Activated naive CD8-positive, alpha-beta T cell (primary cell): ENCODE measurements at regions not wholly inside any gene's neighbourhood (a gene's known extent, or its start where the extent isn't known, plus 50 kb on each side); places are given as distances from the start of the nearest gene placed in this dataset.
"Not testable (repeated sequence)": the region's sequence is repeated elsewhere in the genome, so short reads cannot be mapped to it uniquely, and the experiment has no call there.

Experiments
- H3K27ac Mint-ChIP-seq: one replicate; pipeline ENCODE4 v1.8.0; 2021; ENCODE audit warnings: mixed read lengths
- H3K27me3 Mint-ChIP-seq: one replicate; pipeline ENCODE4 v1.8.0; 2021; ENCODE audit warnings: mixed read lengths
- H3K36me3 Mint-ChIP-seq: one replicate; pipeline ENCODE4 v1.8.0; 2021; ENCODE audit warnings: mixed read lengths
- H3K4me1 Mint-ChIP-seq: one replicate; pipeline ENCODE4 v1.8.0; 2021; ENCODE audit warnings: low read depth, mixed read lengths
- H3K4me3 Mint-ChIP-seq: one replicate; pipeline ENCODE4 v1.8.0; 2021; ENCODE audit warnings: mild to moderate bottlenecking, mixed read lengths
- H3K9me3 Mint-ChIP-seq: one replicate; pipeline ENCODE4 v1.8.0; 2021; ENCODE audit warnings: low read depth, mixed read lengths

DNA sequence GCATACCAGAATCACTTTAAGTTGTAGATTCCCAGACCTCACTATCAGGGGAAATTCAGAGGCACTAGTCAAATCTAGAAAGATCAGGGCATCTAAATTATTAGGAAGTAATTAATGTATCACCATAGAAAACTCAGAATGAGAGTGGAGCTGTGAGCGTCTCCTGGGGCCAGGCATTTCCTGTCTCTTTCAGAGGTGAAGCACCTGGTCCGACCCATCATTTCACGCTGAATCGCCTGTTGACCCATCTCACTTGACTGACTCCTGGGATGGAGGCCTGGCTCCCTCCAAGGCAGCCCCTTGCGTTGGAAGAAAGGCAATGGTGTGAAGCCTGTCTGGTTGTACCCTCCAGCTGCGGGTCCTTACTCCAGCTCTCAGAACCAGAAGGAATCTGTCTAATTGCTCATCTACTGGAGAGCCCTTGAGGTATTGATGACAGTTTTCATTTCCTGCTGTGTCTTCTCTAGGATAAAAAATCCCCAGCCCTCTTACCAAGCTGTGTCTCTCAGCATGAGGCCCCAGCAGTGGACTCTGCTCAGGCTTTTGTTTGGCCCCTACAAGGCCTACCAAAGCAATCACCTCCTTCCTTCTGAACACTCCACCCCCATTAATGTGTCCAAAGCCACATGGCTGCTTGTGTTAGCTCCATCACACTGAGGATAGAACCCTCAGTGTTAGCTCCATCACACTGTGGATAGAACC lies 93.2 kb upstream of the SYT13 start:
- no peaks in the 10 kb centered on the region for H3K27me3 Mint-ChIP-seq
- H3K27ac Mint-ChIP-seq = no peak overlapping the region
- peaks cover 25% of the 10 kb centered on the region for H3K4me1 Mint-ChIP-seq
- no peaks in the 10 kb centered on the region for H3K9me3 Mint-ChIP-seq
- no peak overlapping the region for H3K4me3 Mint-ChIP-seq
- H3K36me3 Mint-ChIP-seq = no peaks in the 10 kb centered on the region

GRCh38 chr11:45378516-45378915 lies 92.4 kb upstream of the SYT13 start:
- Mint-ChIP-seq H3K4me3 (no peak overlapping the region), H3K4me1 (peaks cover 26% of the 10 kb centered on the region), H3K36me3 (no peaks in the 10 kb centered on the region), H3K27ac (no peak overlapping the region), H3K27me3 (no peaks in the 10 kb centered on the region), H3K9me3 (no peaks in the 10 kb centered on the region)

DNA sequence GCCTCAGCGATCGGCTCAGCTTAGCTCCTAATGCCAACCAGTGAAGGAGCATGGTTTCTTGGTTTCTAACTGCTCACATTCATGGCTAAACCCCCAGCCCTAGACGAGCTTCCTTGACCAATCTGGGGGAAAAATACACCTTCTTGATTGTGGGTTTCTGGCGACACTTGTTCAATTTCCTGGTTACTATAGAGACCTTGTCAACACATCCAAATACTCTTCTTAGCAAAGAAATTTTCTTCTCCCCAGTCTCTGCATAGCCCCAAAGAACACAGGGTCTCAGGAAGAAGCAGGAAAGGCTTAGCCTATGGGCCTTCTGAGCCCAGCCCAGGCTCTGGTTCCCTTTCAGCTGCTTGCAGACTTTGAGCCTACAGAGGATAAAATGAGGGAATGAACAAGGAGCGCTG lies 88.5 kb upstream of the SYT13 start:
- Mint-ChIP-seq H3K27me3 (peaks cover 7% of the 10 kb centered on the region), H3K36me3 (no peaks in the 10 kb centered on the region), H3K9me3 (no peaks in the 10 kb centered on the region), H3K4me1 (peaks cover 23% of the 10 kb centered on the region), H3K4me3 (peak overlapping the region; percentile 20), H3K27ac (no peak overlapping the region)

GRCh38 chr11:45374130-45374529 lies 88.0 kb upstream of the SYT13 start:
- peaks cover 7% of the 10 kb centered on the region for H3K27me3 Mint-ChIP-seq
- H3K27ac Mint-ChIP-seq = no peak overlapping the region
- peaks cover 23% of the 10 kb centered on the region for H3K4me1 Mint-ChIP-seq
- no peak overlapping the region for H3K4me3 Mint-ChIP-seq
- no peaks in the 10 kb centered on the region for H3K36me3 Mint-ChIP-seq
- no peaks in the 10 kb centered on the region for H3K9me3 Mint-ChIP-seq

DNA sequence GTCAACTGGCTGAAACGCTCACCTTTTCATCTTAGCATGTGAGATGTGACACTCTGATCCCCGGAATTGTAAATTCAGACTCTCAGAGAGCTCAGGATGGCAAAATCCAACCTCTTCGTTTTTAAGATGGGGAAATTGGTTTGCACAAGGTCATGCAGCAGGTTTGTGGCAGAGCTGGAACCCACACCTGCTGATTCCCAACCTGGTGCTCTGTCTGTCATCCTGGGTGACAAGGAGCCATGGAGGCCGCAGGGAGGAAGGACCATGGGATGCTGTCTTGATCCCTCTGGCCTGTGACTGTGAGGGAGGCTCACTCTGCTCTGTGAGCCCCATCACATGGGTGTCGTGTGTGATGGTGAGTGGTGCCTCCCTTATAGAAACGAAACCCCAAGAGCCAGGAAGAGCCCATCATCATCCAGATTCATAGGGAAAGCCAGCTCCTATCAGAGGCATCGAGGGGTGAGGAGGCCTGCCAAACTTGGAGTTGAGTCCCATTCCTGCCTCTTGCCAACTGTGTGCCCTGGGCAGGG lies 87.4 kb upstream of the SYT13 start:
- Mint-ChIP-seq H3K9me3 (no peaks in the 10 kb centered on the region), H3K27ac (no peak overlapping the region), H3K36me3 (no peaks in the 10 kb centered on the region), H3K27me3 (peaks cover 7% of the 10 kb centered on the region), H3K4me3 (no peak overlapping the region), H3K4me1 (peaks cover 23% of the 10 kb centered on the region)

DNA sequence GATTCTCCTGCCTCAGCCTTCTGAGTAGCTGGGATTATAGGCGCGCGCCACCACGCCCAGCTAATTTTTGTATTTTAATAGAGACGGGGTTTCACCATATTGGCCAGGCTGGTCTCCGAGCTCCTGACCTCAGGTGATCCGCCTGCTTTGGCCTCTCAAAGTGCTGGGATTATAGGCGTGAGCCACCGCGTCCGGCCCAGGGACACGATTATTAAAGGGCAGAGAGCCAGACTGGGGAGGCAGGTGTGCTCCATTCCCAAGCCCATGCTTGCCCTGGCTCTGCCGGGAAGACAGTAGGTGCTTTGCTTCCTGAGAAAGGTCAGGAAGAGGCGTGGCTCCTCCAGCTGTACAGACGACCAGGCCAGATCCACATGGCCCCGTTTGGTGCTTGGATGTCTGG lies 86.3 kb upstream of the SYT13 start:
- H3K9me3 Mint-ChIP-seq, H3K27me3 Mint-ChIP-seq: not testable (repeated sequence)
- peaks cover 23% of the 10 kb centered on the region for H3K4me1 Mint-ChIP-seq

GRCh38 chr11:45371251-45372115 lies 85.3 kb upstream of the SYT13 start:
- H3K36me3 Mint-ChIP-seq = no peaks in the 10 kb centered on the region
- no peak overlapping the region for H3K27ac Mint-ChIP-seq
- no peak overlapping the region for H3K4me3 Mint-ChIP-seq
- no peaks in the 10 kb centered on the region for H3K9me3 Mint-ChIP-seq
- peaks cover 23% of the 10 kb centered on the region for H3K4me1 Mint-ChIP-seq
- peaks cover 7% of the 10 kb centered on the region for H3K27me3 Mint-ChIP-seq

More for the DNA sequence above, 86.3 kb upstream of the SYT13 start:
- H3K36me3 Mint-ChIP-seq, H3K4me3 Mint-ChIP-seq, H3K27ac Mint-ChIP-seq: not testable (repeated sequence)

DNA sequence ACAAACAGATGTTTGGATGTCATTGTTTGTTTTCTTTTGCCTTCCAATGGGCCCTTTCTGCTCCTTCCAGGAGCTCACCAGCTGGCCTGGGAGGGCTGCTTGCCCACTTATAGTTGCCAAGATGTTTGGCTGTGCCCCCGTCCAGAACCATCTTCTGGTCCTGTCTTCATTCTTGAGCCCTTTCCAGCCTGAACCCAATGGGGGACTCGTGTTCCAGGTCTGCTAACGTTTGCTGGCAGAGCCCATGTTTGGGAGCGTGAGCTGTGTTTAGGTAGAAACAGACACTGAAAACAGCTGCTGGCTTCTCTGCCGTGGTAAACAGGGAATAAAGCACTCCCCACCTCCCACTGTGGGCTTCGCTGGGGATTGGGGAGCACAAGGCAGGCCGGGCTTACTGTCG lies 83.2 kb upstream of the SYT13 start:
- Mint-ChIP-seq H3K4me3 (no peak overlapping the region), H3K9me3 (no peaks in the 10 kb centered on the region), H3K36me3 (no peaks in the 10 kb centered on the region), H3K27ac (no peak overlapping the region), H3K4me1 (peaks cover 10% of the 10 kb centered on the region), H3K27me3 (peaks cover 7% of the 10 kb centered on the region)

DNA sequence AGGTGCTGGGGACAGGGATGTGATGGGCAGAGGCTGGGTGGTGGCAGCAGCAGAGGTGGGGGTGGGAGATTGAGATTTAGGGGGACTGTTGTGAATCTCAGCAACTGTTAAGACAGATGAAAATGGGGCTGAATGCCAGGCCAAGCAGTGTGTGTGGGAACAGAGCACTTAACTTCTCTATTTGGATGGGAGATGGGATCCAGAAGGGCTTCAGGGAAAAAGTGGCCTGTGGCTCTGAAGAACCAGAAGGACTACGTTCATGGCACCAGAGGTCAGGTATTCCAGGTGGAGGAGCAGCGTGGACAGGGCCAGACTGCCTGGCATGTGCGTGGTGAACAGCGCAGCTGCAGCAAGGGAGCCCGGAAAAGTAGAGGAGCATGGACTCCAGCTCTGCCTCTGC lies 82.6 kb upstream of the SYT13 start:
- Mint-ChIP-seq H3K4me3 (no peak overlapping the region), H3K27me3 (peaks cover 10% of the 10 kb centered on the region), H3K36me3 (no peaks in the 10 kb centered on the region), H3K27ac (no peak overlapping the region), H3K9me3 (no peaks in the 10 kb centered on the region), H3K4me1 (peaks cover 7% of the 10 kb centered on the region)

- Mint-ChIP-seq H3K4me1 (peaks cover 6% of the 10 kb centered on the region), H3K36me3 (no peaks in the 10 kb centered on the region), H3K4me3 (no peak overlapping the region), H3K27ac (no peak overlapping the region), H3K27me3 (peaks cover 12% of the 10 kb centered on the region), H3K9me3 (no peaks in the 10 kb centered on the region)
Measured at GRCh38 chr11:45366619-45367190, 80.6 kb upstream of the SYT13 start.

DNA sequence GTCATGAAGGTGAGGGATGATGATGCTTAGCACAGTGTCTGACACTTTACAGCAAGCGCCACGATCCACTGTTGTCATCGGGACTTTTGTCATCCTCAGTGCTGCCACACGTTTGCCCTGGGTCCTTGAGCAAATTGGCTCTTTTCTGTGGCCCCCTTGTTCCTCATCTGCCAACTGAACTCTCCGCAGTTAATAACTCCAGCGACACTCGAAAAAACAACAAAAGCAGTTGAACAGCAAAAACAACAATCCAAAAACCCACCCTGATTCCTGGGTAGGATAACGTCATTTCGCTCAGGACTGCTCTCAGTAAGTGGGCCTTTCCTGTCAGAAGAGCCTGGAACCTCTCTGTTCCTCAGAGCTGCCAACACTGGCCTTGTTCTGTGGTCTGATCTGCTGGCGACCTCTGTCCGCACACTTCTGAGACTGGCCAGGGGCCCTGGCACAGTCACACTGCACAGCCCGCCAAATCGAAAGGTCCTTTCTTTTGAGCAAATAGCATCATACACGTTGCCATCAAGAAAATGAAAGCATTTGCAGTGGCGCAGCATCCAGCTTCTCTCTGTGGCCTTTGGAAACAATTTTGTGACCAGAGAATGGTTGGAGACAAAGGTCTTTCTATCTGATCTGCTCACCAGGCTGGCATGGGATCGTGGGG lies 79.9 kb upstream of the SYT13 start:
- H3K36me3 Mint-ChIP-seq = no peaks in the 10 kb centered on the region
- peaks cover 11% of the 10 kb centered on the region for H3K27me3 Mint-ChIP-seq
- no peaks in the 10 kb centered on the region for H3K9me3 Mint-ChIP-seq
- peaks cover 4% of the 10 kb centered on the region for H3K4me1 Mint-ChIP-seq
- no peak overlapping the region for H3K27ac Mint-ChIP-seq
- H3K4me3 Mint-ChIP-seq = no peak overlapping the region

DNA sequence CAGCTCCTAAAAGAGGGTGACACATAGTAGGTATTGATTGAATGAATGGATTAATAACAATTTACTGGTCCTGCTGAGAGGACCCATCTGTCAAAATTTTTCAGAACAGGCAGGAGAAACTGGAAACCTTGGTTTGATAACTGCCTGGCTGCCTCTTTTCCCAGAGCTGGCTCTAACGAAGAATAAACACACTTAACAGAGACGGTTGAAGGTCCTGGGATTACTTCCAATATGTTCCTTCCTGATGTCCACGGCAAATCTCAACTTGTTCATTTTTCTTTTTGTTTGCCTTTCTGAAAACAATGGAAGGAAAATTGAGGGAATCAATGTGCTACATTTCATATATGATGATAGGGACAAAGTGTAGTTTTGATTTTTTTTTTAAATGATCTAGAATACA lies 76.5 kb upstream of the SYT13 start:
- no peaks in the 10 kb centered on the region for H3K9me3 Mint-ChIP-seq
- H3K27ac Mint-ChIP-seq = no peak overlapping the region
- no peaks in the 10 kb centered on the region for H3K4me1 Mint-ChIP-seq
- peaks cover 6% of the 10 kb centered on the region for H3K27me3 Mint-ChIP-seq
- H3K36me3 Mint-ChIP-seq = no peaks in the 10 kb centered on the region
- no peak overlapping the region for H3K4me3 Mint-ChIP-seq

GRCh38 chr11:45361551-45361950 lies 75.4 kb upstream of the SYT13 start:
- no peak overlapping the region for H3K27ac Mint-ChIP-seq
- H3K9me3 Mint-ChIP-seq = no peaks in the 10 kb centered on the region
- H3K27me3 Mint-ChIP-seq = peaks cover 6% of the 10 kb centered on the region
- H3K4me3 Mint-ChIP-seq = no peak overlapping the region
- H3K36me3 Mint-ChIP-seq = no peaks in the 10 kb centered on the region
- no peaks in the 10 kb centered on the region for H3K4me1 Mint-ChIP-seq

- H3K4me3 Mint-ChIP-seq = peak overlapping the region; percentile 84
- peak overlapping the region; percentile 82 for H3K27ac Mint-ChIP-seq
- no peaks in the 10 kb centered on the region for H3K9me3 Mint-ChIP-seq
- peaks cover 6% of the 10 kb centered on the region for H3K36me3 Mint-ChIP-seq
- H3K27me3 Mint-ChIP-seq = peaks cover 2% of the 10 kb centered on the region
- H3K4me1 Mint-ChIP-seq = peaks cover 15% of the 10 kb centered on the region
Measured at GRCh38 chr11:45355706-45356041, 69.5 kb upstream of the SYT13 start.
